ENCODE measurements at regions not wholly inside any gene's neighbourhood (a gene's known extent, or its start where the extent isn't known, plus 50 kb on each side); places are given as distances from the start of the nearest gene placed in this dataset.

DNA sequence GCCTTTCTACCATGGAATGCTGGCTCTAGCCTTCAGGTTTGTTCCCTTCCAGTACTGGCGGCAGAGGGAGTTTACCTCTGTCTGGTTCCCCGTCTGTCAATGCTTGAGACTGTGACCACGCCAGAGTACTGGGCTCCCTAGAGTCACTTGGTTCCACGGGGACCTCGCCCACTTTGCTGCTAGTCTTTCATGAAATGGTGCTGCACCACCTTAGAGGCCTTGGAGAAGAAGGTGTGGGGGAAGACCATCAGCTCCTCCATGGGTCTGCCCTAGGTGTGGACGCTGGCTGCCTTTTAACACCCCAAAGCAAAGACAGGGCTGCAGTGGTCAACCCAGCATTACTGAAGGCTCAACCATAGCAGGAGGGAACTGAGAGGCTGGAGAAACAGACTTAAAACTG is 55.3 kb upstream of the KSR1 start:
- peaks cover 6% of the 10 kb centered on the region for H3K27me3 Mint-ChIP-seq (ENCODE audit: low read depth)
- H3K9me3 Mint-ChIP-seq = no peaks in the 10 kb centered on the region
- CTCF ChIA-PET = interaction anchor here (1.1 kb wide), 1 partner anchor 21 kb away, joined by 5 read pairs; no protein-coding TSS in a partner anchor
- H3K4me3 Mint-ChIP-seq = no peak overlapping the region
- DNase-seq = no peak
- no peaks in the 10 kb centered on the region for H3K36me3 Mint-ChIP-seq (ENCODE audit: low read depth)
- H3K4me1 Mint-ChIP-seq (ENCODE audit: low read depth) = no peaks in the 10 kb centered on the region
- H3K27ac Mint-ChIP-seq = no peak overlapping the region
- intact Hi-C loops (cut with micrococcal nuclease) = no loop called here

DNA sequence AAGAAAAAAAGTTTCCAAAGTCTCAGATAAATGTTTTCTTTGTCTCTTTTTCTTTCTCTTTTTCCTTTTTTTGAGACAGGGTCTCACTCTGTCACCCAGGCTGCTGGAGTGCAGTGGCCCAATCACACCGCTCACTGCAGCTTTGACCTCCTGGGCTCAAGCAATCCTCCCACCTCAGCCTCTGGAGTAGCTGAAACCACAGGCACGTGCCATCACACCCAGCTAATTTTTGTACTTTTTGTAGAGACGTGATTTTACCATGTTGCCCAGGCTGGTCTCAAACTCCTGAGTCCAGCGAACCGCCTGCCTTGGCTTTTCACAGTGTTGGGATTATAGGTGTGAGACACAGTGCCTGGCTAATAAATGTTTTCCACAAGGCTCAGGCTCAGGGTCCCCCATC is 53.3 kb upstream of the KSR1 start:
- CTCF ChIA-PET = interaction anchor here (0.6 kb wide), 1 partner anchor 379 kb away, joined by 3 read pairs; no protein-coding TSS in a partner anchor
- Mint-ChIP-seq H3K4me1 (ENCODE audit: low read depth) (no peaks in the 10 kb centered on the region), H3K4me3 (no peak overlapping the region), H3K27me3 (ENCODE audit: low read depth) (peaks cover 4% of the 10 kb centered on the region), H3K27ac (no peak overlapping the region), H3K36me3 (ENCODE audit: low read depth) (no peaks in the 10 kb centered on the region), H3K9me3 (no peaks in the 10 kb centered on the region)
- intact Hi-C loops (cut with micrococcal nuclease) = no loop called here
- DNase-seq = no peak

DNA sequence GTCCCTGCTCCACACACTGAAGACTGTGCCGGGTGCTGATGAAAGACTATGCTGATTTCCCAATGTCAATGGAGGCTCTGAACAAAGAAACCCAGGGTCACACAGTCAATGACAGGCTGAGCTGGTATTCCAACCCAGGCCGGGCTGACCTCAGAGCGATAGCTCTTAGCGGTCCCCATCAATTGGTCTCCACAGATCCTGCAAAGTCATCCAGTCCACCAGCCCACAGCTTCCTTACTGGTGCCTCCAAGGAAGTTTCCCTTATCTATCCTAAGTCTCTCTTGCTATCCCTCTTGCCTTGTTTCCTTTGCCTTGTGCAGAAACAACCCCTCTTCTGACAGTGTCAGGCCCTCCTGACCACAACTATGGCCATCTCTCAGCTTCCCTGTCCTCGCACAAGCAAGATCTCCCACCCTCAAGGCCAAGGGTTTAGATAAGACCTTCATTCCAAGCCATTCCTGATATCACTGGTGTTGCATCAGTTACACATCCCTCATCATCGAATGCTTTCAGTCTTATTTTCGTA is 52.7 kb upstream of the KSR1 start:
- DNase-seq = no peak
- no peaks in the 10 kb centered on the region for H3K9me3 Mint-ChIP-seq
- peaks cover 4% of the 10 kb centered on the region for H3K27me3 Mint-ChIP-seq (ENCODE audit: low read depth)
- no peak overlapping the region for H3K4me3 Mint-ChIP-seq
- no peaks in the 10 kb centered on the region for H3K36me3 Mint-ChIP-seq (ENCODE audit: low read depth)
- CTCF ChIA-PET = no interaction called here
- no peak overlapping the region for H3K27ac Mint-ChIP-seq
- intact Hi-C loops (cut with micrococcal nuclease) = no loop called here
- H3K4me1 Mint-ChIP-seq (ENCODE audit: low read depth) = no peaks in the 10 kb centered on the region

DNA sequence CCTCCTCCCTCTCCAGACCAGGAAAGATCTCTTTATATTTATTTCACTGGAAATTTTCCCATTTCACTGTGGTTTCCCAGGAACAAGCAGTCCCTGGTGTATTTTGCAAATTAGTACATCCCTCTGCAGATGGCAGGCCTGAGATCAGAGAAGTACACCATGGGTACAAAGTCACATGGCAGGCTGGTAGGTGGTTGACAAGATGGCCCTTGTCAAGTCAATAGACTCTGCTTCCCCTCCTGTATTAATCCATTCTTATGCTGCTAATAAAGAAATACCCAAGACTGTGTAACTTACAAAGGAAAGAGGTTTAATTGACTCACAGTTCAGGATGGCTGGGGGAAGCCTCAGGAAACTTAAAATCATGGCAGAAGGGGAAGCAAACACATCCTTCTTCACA is 51.6 kb upstream of the KSR1 start:
- no peak for DNase-seq
- CTCF ChIA-PET = interaction anchor here (1.2 kb wide), 1 partner anchor 14 kb away, joined by 3 read pairs; no protein-coding TSS in a partner anchor
- Mint-ChIP-seq H3K4me3 (no peak overlapping the region), H3K4me1 (ENCODE audit: low read depth) (no peaks in the 10 kb centered on the region), H3K9me3 (no peaks in the 10 kb centered on the region), H3K27me3 (ENCODE audit: low read depth) (no peaks in the 10 kb centered on the region), H3K36me3 (ENCODE audit: low read depth) (no peaks in the 10 kb centered on the region), H3K27ac (no peak overlapping the region)
- intact Hi-C loops (cut with micrococcal nuclease) = no loop called here
